ENCODE measurements at regions not wholly inside any gene's neighbourhood (a gene's known extent, or its start where the extent isn't known, plus 50 kb on each side); places are given as distances from the start of the nearest gene placed in this dataset.

DNA sequence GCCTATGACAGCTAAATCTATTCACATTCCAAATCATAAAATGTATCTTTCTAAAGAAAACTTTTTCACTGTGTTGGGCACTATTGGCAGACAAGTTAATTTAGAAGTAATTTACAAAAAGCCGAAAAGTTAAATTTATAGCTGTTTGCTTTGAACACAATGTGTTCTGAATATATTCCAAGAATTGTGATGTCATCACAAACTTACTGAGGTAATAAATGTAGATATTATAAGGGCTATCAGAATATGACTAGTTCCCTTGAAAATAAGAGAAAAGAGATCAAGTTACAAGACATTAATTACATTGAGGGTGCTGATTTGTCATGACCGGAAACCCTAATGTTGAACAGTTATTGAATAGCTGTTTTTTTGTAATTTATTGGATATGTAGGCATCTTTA, 153.9 kb upstream of the SCN7A start:
- TF ChIP-seq, protein P1, sequence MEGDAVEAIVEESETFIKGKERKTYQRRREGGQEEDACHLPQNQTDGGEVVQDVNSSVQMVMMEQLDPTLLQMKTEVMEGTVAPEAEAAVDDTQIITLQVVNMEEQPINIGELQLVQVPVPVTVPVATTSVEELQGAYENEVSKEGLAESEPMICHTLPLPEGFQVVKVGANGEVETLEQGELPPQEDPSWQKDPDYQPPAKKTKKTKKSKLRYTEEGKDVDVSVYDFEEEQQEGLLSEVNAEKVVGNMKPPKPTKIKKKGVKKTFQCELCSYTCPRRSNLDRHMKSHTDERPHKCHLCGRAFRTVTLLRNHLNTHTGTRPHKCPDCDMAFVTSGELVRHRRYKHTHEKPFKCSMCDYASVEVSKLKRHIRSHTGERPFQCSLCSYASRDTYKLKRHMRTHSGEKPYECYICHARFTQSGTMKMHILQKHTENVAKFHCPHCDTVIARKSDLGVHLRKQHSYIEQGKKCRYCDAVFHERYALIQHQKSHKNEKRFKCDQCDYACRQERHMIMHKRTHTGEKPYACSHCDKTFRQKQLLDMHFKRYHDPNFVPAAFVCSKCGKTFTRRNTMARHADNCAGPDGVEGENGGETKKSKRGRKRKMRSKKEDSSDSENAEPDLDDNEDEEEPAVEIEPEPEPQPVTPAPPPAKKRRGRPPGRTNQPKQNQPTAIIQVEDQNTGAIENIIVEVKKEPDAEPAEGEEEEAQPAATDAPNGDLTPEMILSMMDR (IDR thresholded peaks at IDR 0.05; ENCODE audit: insufficient read depth, low read length), result no peak
- TF ChIP-seq POLR2AphosphoS5 (IDR thresholded peaks at IDR 0.05; ENCODE audit: low read depth), result no peak
- TF ChIP-seq GABPA (IDR thresholded peaks at IDR 0.05; ENCODE audit: low read depth), result no peak
- TF ChIP-seq, protein P2, sequence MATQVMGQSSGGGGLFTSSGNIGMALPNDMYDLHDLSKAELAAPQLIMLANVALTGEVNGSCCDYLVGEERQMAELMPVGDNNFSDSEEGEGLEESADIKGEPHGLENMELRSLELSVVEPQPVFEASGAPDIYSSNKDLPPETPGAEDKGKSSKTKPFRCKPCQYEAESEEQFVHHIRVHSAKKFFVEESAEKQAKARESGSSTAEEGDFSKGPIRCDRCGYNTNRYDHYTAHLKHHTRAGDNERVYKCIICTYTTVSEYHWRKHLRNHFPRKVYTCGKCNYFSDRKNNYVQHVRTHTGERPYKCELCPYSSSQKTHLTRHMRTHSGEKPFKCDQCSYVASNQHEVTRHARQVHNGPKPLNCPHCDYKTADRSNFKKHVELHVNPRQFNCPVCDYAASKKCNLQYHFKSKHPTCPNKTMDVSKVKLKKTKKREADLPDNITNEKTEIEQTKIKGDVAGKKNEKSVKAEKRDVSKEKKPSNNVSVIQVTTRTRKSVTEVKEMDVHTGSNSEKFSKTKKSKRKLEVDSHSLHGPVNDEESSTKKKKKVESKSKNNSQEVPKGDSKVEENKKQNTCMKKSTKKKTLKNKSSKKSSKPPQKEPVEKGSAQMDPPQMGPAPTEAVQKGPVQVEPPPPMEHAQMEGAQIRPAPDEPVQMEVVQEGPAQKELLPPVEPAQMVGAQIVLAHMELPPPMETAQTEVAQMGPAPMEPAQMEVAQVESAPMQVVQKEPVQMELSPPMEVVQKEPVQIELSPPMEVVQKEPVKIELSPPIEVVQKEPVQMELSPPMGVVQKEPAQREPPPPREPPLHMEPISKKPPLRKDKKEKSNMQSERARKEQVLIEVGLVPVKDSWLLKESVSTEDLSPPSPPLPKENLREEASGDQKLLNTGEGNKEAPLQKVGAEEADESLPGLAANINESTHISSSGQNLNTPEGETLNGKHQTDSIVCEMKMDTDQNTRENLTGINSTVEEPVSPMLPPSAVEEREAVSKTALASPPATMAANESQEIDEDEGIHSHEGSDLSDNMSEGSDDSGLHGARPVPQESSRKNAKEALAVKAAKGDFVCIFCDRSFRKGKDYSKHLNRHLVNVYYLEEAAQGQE (IDR thresholded peaks at IDR 0.05; ENCODE audit: insufficient replicate concordance, low read depth), result no peak

Measured in HL-60 (cell line).